Transverse colon (tissue), 4 donors: ENCODE measurements at regions not wholly inside any gene's neighbourhood (a gene's known extent, or its start where the extent isn't known, plus 50 kb on each side); places are given as distances from the start of the nearest gene placed in this dataset.
A peak's percentile ranks its signal among the peaks of the same experiment; 100 is the strongest.

Experiments used
- DNase-seq: peaks from one replicate; pipeline ENCODE4 v3.0.0-alpha.2; 2019
- H3K27ac ChIP-seq, 4 donors: fragments of 200-600 bp; sonication (generic); 2 replicates each; pipeline ENCODE4 v1.5.1; 2016 to 2018; ENCODE audit warnings: inconsistent platforms in 4 of 4
- H3K27me3 ChIP-seq: fragments of 200-600 bp; sonication (generic); 2 replicates; pipeline ENCODE4 v1.5.1; 2017; ENCODE audit warnings: inconsistent platforms
- H3K36me3 ChIP-seq, 4 donors: fragments of 200-600 bp; sonication (generic); 2 replicates each; pipeline ENCODE4 v1.5.1; 2017 to 2019; ENCODE audit warnings: inconsistent platforms in 4 of 4
- H3K4me1 ChIP-seq, 4 donors: fragments of 200-600 bp; sonication (generic); 2 replicates each; pipeline ENCODE4 v1.5.1; 2017 to 2020; ENCODE audit warnings: inconsistent platforms in 4 of 4
- H3K4me3 ChIP-seq, 4 donors: fragments of 200-600 bp; sonication (generic); 1 replicate in 1 of 4; 2 replicates in 3 of 4; pipeline versions ENCODE4 v1.5.1 to v1.6.1; 2017 to 2019; ENCODE audit warnings: inconsistent platforms in 4 of 4
- H3K9me3 ChIP-seq, 2 donors: fragments of 200-600 bp; sonication (generic); 2 replicates each; pipeline ENCODE4 v1.5.1; 2017 to 2019; ENCODE audit warnings: inconsistent platforms in 2 of 2
- CTCF ChIP-seq, 5 experiments: fragments of 200-600 bp in 3 of 5; fragments of 450-650 bp in 2 of 5; sonication (generic) in 3 of 5; IDR thresholded peaks; 1 replicate in 2 of 5; 2 replicates in 3 of 5; pipeline ENCODE4 v1.5.1; 2016 to 2017; ENCODE audit warnings: antibody characterized with exemption in 5 of 5, inconsistent platforms in 3 of 5, mild to moderate bottlenecking in 2 of 5, moderate library complexity in 1 of 5
- EP300 ChIP-seq: sonication (generic); formaldehyde crosslinking; IDR thresholded peaks from one replicate; pipeline ENCODE4 v1.6.1; 2017; ENCODE audit warnings: antibody characterized with exemption, low read depth
- POLR2A ChIP-seq: fragments of 450-650 bp; IDR thresholded peaks from one replicate; pipeline ENCODE4 v1.6.1; 2016; ENCODE audit warnings: antibody characterized with exemption, mild to moderate bottlenecking, moderate library complexity
- POLR2AphosphoS5 ChIP-seq, 3 donors: sonication (generic); formaldehyde crosslinking; IDR thresholded peaks; one replicate each; pipeline ENCODE4 v1.6.1; 2016; ENCODE audit warnings: antibody characterized with exemption in 3 of 3
- WGBS, 2 donors: methylation state at CpG; one replicate each; pipeline ENCODE4 v1.1.5; 2018; ENCODE audit warnings: low coverage in 1 of 2; 5-methylcytosine and 5-hydroxymethylcytosine counted together
- in situ Hi-C, 4 donors: fragments of 200-750 bp; cut with MboI; loops; one replicate each; pipeline versions ENCODE4 v1.15.0 to v1.15.1; 2017; ENCODE audit warnings: low sequenced_read_pairs in 3 of 4, low pct_ligation_motif_present in 1 of 4, low pct_unique_long_range_greater_than_20kb in 1 of 4
- intact Hi-C: fragments of 100-400 bp; cut with DNase I; formaldehyde crosslinking; loops from one replicate; pipeline ENCODE4 v1.15.1; 2023; ENCODE audit warnings: low total_unique reads

- intact Hi-C loops: loop anchor here (1.0 to 5.0 kb wide), 2 partner anchors 108 to 194 kb away; partner anchors contain the start of gene PITPNM2
- H3K27ac ChIP-seq: peak overlapping the region; percentile 68 to 78 (median 73)
- TF ChIP-seq EP300 (no peak), POLR2A (no peak), CTCF (IDR thresholded peaks at IDR 0.05) (no peak), POLR2AphosphoS5 (IDR thresholded peaks at IDR 0.05) (no peak)
- in situ Hi-C loops: loop anchor here in 2 of 4 donors (10.0 to 25.0 kb wide), 2 partner anchors 102 to 194 kb away; partner anchors contain the start of genes MPHOSPH9 (in 2 of the 2) and MTRFR (in 2 of the 2)
- WGBS, 2 donors: 59% methylated on average over 2 of the region's 2 CpGs; no CpG with 5 or more reads in 1 of the 2 donors
- no peaks in the 10 kb centered on the region for H3K9me3 ChIP-seq
- peaks cover 11 to 32% (median 19%) of the 10 kb centered on the region in 4 donors for H3K4me1 ChIP-seq
- DNase-seq: no peak
- H3K4me3 ChIP-seq: no peak overlapping the region
- no peaks in the 10 kb centered on the region for H3K36me3 ChIP-seq
- H3K27me3 ChIP-seq: no peaks in the 10 kb centered on the region
Observed at GRCh38 chr12:123042833-123043232, 62.4 kb downstream of the ARL6IP4 start.

GRCh38 chr12:123041811-123042655 is 61.6 kb downstream of the ARL6IP4 start:
- in situ Hi-C loops: loop anchor here in 2 of 4 donors (10.0 to 25.0 kb wide), 2 partner anchors 103 to 195 kb away; partner anchors contain the start of genes MPHOSPH9 (in 2 of the 2) and MTRFR (in 2 of the 2)
- Histone ChIP-seq H3K9me3 (no peaks in the 10 kb centered on the region), H3K4me3 (no peak overlapping the region), H3K4me1 (peaks cover 11 to 32% (median 19%) of the 10 kb centered on the region in 4 donors), H3K27me3 (no peaks in the 10 kb centered on the region), H3K36me3 (no peaks in the 10 kb centered on the region), H3K27ac (peak overlapping the region; percentile 68 to 78 (median 73))
- peak; percentile 25 to 46 (median 37) for TF ChIP-seq POLR2AphosphoS5 (IDR thresholded peaks at IDR 0.05)
- no peak for TF ChIP-seq EP300
- TF ChIP-seq CTCF (IDR thresholded peaks at IDR 0.05): no peak
- TF ChIP-seq POLR2A: no peak
- intact Hi-C loops: loop anchor here (5.0 kb wide), 1 partner anchor 195 kb away; no protein-coding TSS in a partner anchor
- 61 to 67% methylated on average over 9 to 17 of the region's 17 CpGs for WGBS, 2 donors
- peak; percentile 48 for DNase-seq

GRCh38 chr12:123041042-123041531 is 60.6 kb downstream of the ARL6IP4 start:
- Histone ChIP-seq H3K4me1 (peaks cover 11 to 32% (median 19%) of the 10 kb centered on the region in 4 donors), H3K4me3 (no peak overlapping the region), H3K9me3 (no peaks in the 10 kb centered on the region), H3K36me3 (no peaks in the 10 kb centered on the region), H3K27ac (peak overlapping the region; percentile 68 to 78 (median 73)), H3K27me3 (no peaks in the 10 kb centered on the region)
- 73% methylated on average over 3 of the region's 3 CpGs; no CpG with 5 or more reads in 1 of the 2 donors for WGBS, 2 donors
- in situ Hi-C loops: loop anchor here in 2 of 4 donors (10.0 to 25.0 kb wide), 2 partner anchors 104 to 196 kb away; partner anchors contain the start of genes MPHOSPH9 (in 2 of the 2) and MTRFR (in 2 of the 2)
- TF ChIP-seq POLR2A: no peak
- TF ChIP-seq EP300: no peak
- no peak for TF ChIP-seq POLR2AphosphoS5 (IDR thresholded peaks at IDR 0.05)
- no peak for TF ChIP-seq CTCF (IDR thresholded peaks at IDR 0.05)
- intact Hi-C loops: loop anchor here (5.0 kb wide), 1 partner anchor 196 kb away; no protein-coding TSS in a partner anchor
- no peak for DNase-seq

GRCh38 chr12:123040106-123040505 is 59.6 kb downstream of the ARL6IP4 start:
- Histone ChIP-seq H3K4me1 (peaks cover 11 to 32% (median 19%) of the 10 kb centered on the region in 4 donors), H3K4me3 (no peak overlapping the region), H3K9me3 (no peaks in the 10 kb centered on the region), H3K36me3 (no peaks in the 10 kb centered on the region), H3K27me3 (no peaks in the 10 kb centered on the region), H3K27ac (no peak overlapping the region)
- in situ Hi-C loops: loop anchor here in 2 of 4 donors (10.0 to 25.0 kb wide), 2 partner anchors 105 to 197 kb away; partner anchors contain the start of genes MPHOSPH9 (in 2 of the 2) and MTRFR (in 2 of the 2)
- no peak for TF ChIP-seq EP300
- no peak for TF ChIP-seq POLR2AphosphoS5 (IDR thresholded peaks at IDR 0.05)
- TF ChIP-seq CTCF (IDR thresholded peaks at IDR 0.05): no peak
- TF ChIP-seq POLR2A: no peak
- intact Hi-C loops: loop anchor here (5.0 kb wide), 1 partner anchor 197 kb away; no protein-coding TSS in a partner anchor
- 85 to 91% methylated on average over 2 of the region's 2 CpGs for WGBS, 2 donors
- DNase-seq: no peak
